LNCAP (cell line): ENCODE measurements at regions not wholly inside any gene's neighbourhood (a gene's known extent, or its start where the extent isn't known, plus 50 kb on each side); places are given as distances from the start of the nearest gene placed in this dataset.

Experiments used
- TF ChIP-seq, protein P1 (sequence below): fragments of 450-650 bp; IDR thresholded peaks from 2 replicates; pipeline ENCODE4 v1.5.1; 2017; ENCODE audit warnings: mild to moderate bottlenecking

DNA sequence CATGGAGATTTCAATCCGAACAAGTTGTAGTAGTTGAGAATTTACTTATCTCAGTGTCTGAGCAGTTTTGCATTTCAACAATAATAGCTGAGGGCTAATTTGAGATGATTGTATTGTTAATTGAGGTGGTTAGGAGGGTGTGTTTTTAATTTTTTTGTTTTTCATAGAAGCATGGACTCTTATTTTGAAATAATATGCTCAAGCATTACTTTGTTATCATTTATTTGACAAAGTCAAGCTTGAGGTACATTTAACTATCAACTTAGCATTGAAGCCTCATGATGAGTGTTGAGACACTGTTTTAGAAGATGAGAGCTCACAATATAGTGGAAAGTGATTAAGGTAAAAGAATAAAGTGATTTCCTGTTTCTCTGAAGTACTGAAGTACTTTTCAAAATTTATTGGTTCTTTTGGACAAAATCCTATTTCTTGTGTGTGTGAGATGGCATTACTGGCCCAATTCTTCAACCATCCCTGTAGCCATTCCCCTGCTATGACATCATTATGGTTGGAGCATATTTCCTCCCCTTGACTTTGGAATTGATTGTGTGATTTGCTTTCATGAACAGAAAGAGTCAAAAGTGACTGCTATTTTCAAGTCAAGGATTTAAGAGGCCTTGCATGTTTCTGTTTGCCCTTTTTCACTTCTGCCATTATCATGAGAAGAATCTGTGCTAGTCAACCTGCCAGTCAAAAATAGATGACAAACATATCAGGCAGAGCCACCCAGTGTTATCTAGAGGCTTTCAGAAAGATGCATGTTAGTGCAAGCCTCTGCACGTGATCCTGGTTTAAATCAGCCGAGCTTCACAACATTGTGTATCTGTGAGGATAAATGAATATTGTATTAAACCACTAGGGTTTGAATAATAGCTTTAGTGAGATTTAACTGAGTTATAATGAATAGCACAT, 1112.3 kb upstream of the CITED2 start:
- TF ChIP-seq, protein P1, sequence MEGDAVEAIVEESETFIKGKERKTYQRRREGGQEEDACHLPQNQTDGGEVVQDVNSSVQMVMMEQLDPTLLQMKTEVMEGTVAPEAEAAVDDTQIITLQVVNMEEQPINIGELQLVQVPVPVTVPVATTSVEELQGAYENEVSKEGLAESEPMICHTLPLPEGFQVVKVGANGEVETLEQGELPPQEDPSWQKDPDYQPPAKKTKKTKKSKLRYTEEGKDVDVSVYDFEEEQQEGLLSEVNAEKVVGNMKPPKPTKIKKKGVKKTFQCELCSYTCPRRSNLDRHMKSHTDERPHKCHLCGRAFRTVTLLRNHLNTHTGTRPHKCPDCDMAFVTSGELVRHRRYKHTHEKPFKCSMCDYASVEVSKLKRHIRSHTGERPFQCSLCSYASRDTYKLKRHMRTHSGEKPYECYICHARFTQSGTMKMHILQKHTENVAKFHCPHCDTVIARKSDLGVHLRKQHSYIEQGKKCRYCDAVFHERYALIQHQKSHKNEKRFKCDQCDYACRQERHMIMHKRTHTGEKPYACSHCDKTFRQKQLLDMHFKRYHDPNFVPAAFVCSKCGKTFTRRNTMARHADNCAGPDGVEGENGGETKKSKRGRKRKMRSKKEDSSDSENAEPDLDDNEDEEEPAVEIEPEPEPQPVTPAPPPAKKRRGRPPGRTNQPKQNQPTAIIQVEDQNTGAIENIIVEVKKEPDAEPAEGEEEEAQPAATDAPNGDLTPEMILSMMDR = no peak

GRCh38 chr6:140485740-140486449, 1111.4 kb upstream of the CITED2 start:
- TF ChIP-seq, protein P1 = no peak

- TF ChIP-seq, protein P1 = no peak
These were observed 1106.4 kb upstream of the CITED2 start for GRCh38 chr6:140480852-140481251.

DNA sequence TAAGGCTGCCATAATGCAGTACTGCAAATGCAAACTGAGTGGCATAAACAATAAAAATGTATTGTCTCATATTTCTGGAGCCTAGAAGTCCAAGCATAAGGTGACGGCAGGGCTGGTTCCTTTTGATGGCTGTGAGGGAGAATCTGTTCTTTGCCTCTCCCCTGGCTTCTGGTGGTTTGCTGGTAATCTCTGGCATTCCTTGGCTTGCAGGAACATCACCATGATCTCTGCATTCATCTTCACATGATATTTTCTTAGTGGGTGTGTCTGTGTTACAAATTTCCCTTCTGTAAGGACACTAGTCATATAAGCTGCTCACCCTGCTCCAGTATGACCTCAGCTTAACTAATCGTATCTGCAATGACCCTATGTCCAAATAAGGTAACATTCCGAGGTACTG, 1104.2 kb upstream of the CITED2 start:
- TF ChIP-seq, protein P1 = no peak

GRCh38 chr6:140475086-140475485, 1100.6 kb upstream of the CITED2 start:
- TF ChIP-seq, protein P1 = no peak

- TF ChIP-seq, protein P1 = no peak
These were observed 1090.3 kb upstream of the CITED2 start for GRCh38 chr6:140464720-140465119.

GRCh38 chr6:140463312-140463710, 1088.9 kb upstream of the CITED2 start:
- TF ChIP-seq, protein P1 = no peak
